Activated gamma-delta T cell (primary cell): ENCODE measurements at regions not wholly inside any gene's neighbourhood (a gene's known extent, or its start where the extent isn't known, plus 50 kb on each side); places are given as distances from the start of the nearest gene placed in this dataset.

Source experiments
- DNase-seq: peaks from one replicate; lab custom pipeline; 2025; lab: John Stamatoyannopoulos, UW

GRCh38 chr2:60052601-60053000, 500.9 kb downstream of the BCL11A start:
- DNase-seq, result no peak

DNA sequence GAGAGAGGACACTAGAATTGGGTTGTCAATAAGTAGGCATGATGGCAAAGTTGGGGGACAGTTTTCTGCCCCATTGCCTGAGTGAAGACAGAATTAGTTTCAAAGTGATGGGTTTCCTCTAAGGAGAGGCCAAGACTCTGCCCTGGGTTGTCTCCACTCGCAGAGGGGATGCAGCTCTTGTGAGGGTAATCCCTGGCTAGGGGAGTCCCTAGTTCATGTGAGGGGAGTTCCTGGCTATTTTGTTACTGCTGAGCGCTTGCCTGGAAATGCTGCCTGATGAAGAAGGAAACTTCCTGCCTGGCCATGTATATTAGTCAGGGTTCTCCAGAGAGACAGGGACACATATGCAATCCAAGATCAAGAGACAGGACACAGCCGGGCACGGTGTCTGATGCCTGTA, 501.5 kb downstream of the BCL11A start:
- DNase-seq, result no peak

- no peak for DNase-seq
These were observed 505.4 kb downstream of the BCL11A start for GRCh38 chr2:60047944-60048525.

DNA sequence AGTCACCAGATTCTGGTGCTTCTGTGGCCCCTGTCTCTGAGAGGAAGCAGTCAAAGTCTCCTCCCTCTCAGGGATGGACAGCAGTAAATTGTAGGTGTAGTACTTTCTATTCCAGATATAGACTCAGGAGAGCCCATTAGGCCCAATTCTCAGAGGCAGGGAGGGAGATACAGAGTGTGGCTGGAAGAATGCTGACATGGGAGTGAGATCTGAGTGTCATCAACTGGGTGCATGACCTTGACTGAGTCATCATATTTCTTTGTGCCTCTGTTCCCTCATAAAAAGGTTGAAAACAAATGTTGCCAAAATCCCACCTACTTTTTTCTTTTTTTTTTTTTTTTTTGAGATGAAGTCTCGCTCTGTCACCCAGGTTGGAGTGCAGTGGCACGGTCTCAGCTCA, 506.1 kb downstream of the BCL11A start:
- no peak for DNase-seq

DNA sequence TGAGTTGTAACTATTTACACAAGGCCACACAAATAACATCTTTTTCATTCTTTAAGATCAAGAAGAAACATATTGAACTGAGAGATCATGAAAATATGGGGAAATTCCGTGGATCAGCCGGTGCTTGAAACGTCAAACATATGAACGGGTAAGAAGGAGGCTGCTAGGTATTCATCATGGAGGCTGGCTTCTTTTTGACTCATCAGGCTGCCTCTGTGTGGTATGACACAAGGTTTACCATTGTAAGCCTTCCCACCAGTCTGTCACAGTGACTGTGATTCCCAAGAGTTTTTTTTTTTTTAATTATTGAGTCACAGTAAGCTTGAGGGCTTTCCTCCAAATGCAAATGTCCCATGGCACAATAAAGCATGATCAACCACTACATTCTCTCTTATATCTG, 506.9 kb downstream of the BCL11A start:
- DNase-seq, result no peak

- no peak for DNase-seq
These were observed 508.0 kb downstream of the BCL11A start for GRCh38 chr2:60045456-60045855.

- no peak for DNase-seq
These were observed 509.0 kb downstream of the BCL11A start for GRCh38 chr2:60044484-60044883.

GRCh38 chr2:60042023-60042422, 511.4 kb downstream of the BCL11A start:
- DNase-seq, result no peak

- no peak for DNase-seq
These were observed 520.1 kb downstream of the BCL11A start for GRCh38 chr2:60033325-60033724.

DNA sequence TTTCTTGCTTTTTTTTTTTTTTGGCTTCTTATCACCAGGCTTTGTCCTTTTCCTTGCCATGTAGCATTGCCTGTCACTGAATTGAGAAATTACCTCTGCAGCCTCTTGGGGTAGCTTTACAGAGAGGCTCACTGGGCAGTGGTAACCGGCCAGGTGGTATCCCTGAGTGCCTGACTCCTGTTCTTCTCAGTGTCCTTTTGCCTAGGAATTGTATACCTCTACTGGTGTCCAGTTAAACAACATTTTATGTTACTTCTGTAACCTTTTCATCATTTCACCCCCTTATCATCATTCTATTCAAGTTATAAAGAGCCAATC, 523.9 kb downstream of the BCL11A start:
- no peak for DNase-seq

DNA sequence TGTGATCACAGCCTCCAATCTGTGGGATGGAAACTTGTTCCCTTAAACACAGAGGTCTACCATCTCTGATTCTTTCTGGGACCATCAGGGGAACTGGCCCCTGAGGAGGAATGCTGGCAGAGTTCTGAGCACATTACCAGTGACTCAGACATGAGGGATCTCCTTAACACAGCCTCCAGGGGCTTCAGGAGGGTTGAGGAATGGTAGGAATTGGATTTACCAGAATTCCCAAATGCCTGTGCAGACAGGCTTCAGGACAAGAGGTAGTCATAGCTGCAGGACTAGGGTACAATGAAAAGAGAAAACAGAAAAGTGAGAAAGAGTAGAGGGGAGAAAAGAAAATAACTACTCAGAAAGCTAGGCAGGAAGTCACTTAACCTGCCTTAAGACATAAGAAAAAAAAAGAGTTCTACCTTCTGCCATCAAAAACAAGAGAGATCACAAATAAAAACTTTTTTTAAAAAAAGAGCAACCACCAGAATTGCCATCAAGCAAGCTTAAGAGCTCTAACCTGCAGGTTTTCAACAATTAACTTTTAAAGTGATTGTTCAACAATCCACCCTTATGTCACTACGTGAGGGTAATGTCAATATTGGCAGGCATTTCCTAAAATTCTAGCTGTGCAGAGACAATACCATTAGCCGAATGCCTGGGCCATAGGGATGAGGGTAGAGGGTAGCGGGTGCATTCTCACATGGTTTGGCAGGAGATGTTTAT, 524.4 kb downstream of the BCL11A start:
- no peak for DNase-seq

GRCh38 chr2:60025496-60025895, 528.0 kb downstream of the BCL11A start:
- DNase-seq, result no peak

- no peak for DNase-seq
These were observed 530.0 kb downstream of the BCL11A start for GRCh38 chr2:60023256-60023985.

- no peak for DNase-seq
These were observed 545.8 kb downstream of the BCL11A start for GRCh38 chr2:60007671-60008070.

- DNase-seq, result no peak
These were observed 550.4 kb downstream of the BCL11A start for GRCh38 chr2:60003076-60003475.

- DNase-seq, result no peak
These were observed 551.1 kb downstream of the BCL11A start for GRCh38 chr2:60002183-60002867.

GRCh38 chr2:60000686-60001085, 552.8 kb downstream of the BCL11A start:
- no peak for DNase-seq

DNA sequence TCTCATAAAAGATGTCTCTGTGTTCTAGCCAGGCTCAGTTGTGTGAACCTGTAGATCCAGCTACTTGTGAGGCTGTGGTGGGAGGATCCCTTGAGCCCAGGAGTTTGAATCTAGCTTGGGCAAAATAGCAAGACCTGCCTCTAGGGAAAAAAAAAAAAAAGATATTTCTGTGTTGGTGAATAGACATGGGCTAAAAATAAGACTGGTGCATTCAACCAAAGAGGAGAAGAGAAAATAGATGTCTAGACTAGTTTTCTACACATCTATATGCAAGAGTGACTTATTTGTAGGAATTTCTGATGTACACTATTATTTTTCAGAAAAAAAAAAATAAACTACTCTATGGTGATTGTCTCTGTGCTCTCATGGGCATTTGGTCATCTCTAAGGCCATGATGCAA, 555.1 kb downstream of the BCL11A start:
- DNase-seq, result no peak

GRCh38 chr2:59997371-59997770, 556.1 kb downstream of the BCL11A start:
- no peak for DNase-seq

DNA sequence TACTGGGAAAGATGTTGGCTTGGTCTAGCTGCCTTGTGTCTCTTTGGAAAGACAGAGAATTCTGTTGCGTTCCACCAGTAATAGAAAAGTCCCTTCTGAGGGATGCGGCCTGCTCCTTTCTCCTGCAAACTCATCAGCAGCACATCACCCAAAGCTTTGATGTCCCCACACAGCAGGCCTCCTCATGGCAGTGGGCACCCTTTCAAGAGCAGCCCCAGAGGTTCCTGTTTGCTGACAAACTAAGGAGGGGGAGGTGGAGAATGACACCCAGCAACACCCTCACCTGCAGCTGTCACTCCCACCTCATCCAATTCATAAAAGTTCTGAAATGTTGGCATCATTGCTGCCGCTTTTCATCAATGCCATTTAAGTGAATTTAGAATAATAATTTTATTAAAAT, 556.6 kb downstream of the BCL11A start:
- DNase-seq, result no peak

DNA sequence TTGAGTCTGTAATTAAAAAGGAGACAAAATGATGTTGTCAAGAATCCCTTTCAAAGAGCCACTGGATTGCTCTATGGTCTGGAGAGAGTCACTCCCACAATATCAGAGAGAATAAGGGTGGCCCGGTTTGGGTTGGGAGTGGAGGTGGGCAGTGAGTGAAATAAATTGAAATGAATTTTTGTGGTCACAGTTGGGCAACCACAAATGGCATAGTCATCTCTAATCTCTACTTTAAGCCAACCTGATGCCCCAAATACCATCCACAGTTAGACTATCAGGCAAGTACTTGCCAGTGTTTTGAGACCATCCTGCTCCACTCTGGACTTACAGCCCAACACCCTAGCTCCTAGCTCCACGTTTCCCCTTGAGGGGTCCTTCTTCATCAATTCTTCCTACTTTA, 559.7 kb downstream of the BCL11A start:
- DNase-seq, result no peak

- no peak for DNase-seq
These were observed 565.1 kb downstream of the BCL11A start for GRCh38 chr2:59988341-59988740.

GRCh38 chr2:59986511-59986910, 566.9 kb downstream of the BCL11A start:
- DNase-seq, result no peak
